ENCODE measurements at regions not wholly inside any gene's neighbourhood (a gene's known extent, or its start where the extent isn't known, plus 50 kb on each side); places are given as distances from the start of the nearest gene placed in this dataset.
A peak's percentile ranks its signal among the peaks of the same experiment; 100 is the strongest.

GRCh38 chr7:130914554-130915294 is 180.7 kb upstream of the KLF14 start:
- ATAC-seq (ENCODE audit: insufficient read depth, low FRiP score): no peak
- no peak for DNase-seq
- Histone ChIP-seq H3K9me3 (ENCODE audit: control insufficient read depth in 4 of 4, insufficient read depth in 3 of 4, low read length in 3 of 4) (no peaks in the 10 kb centered on the region), H3K4me1 (ENCODE audit: control insufficient read depth in 5 of 5, insufficient read depth in 5 of 5, low read length in 5 of 5) (peaks cover 0 to 41% (median 4%) of the 10 kb centered on the region in 5 donors), H3K27ac (ENCODE audit: low read depth in 1 of 2, low read length in 1 of 2) (peak overlapping the region in 1 of 2 donors; percentile 97), H3K9ac (ENCODE audit: insufficient read depth in 1 of 2, low read length in 2 of 2) (no peak overlapping the region), H3K4me3 (no peak overlapping the region), H3K36me3 (ENCODE audit: control insufficient read depth in 4 of 4, insufficient read depth in 4 of 4, low read length in 4 of 4) (no peaks in the 10 kb centered on the region), H3K27me3 (ENCODE audit: control insufficient read depth in 3 of 3, insufficient read depth in 3 of 3, low read length in 2 of 3) (no peaks in the 10 kb centered on the region)
- TF ChIP-seq CTCF (IDR thresholded peaks at IDR 0.05; ENCODE audit: control extremely low read depth, extremely low read depth): no peak
- 88 to 90% methylated on average over 10 of the region's 10 CpGs for WGBS, 2 donors

GRCh38 chr7:130917669-130918128 is 183.7 kb upstream of the KLF14 start:
- no peak overlapping the region for H3K4me3 ChIP-seq
- no peak overlapping the region for H3K9ac ChIP-seq (ENCODE audit: insufficient read depth in 1 of 2, low read length in 2 of 2)
- H3K4me1 ChIP-seq (ENCODE audit: control insufficient read depth in 5 of 5, insufficient read depth in 5 of 5, low read length in 5 of 5): peaks cover 0 to 33% (median 4%) of the 10 kb centered on the region in 5 donors
- 67 to 71% methylated on average over 5 of the region's 5 CpGs for WGBS, 2 donors
- H3K27me3 ChIP-seq (ENCODE audit: control insufficient read depth in 3 of 3, insufficient read depth in 3 of 3, low read length in 2 of 3): no peaks in the 10 kb centered on the region
- ATAC-seq (ENCODE audit: insufficient read depth, low FRiP score): no peak
- no peak for DNase-seq
- no peaks in the 10 kb centered on the region for H3K9me3 ChIP-seq (ENCODE audit: control insufficient read depth in 4 of 4, insufficient read depth in 3 of 4, low read length in 3 of 4)
- peak overlapping the region in 1 of 2 donors; percentile 32 for H3K27ac ChIP-seq (ENCODE audit: low read depth in 1 of 2, low read length in 1 of 2)
- TF ChIP-seq CTCF (IDR thresholded peaks at IDR 0.05; ENCODE audit: control extremely low read depth, extremely low read depth): no peak
- peaks cover 0 to under 1% (median 0%) of the 10 kb centered on the region in 4 donors for H3K36me3 ChIP-seq (ENCODE audit: control insufficient read depth in 4 of 4, insufficient read depth in 4 of 4, low read length in 4 of 4)

- no peak overlapping the region for H3K9ac ChIP-seq (ENCODE audit: insufficient read depth in 1 of 2, low read length in 2 of 2)
- H3K27ac ChIP-seq (ENCODE audit: low read depth in 1 of 2, low read length in 1 of 2): peak overlapping the region in 1 of 2 donors; percentile 32
Observed at GRCh38 chr7:130918129-130919052, 184.4 kb upstream of the KLF14 start.

More at GRCh38 chr7:130918129-130919052, 184.4 kb upstream of the KLF14 start:
- Histone ChIP-seq H3K9me3 (ENCODE audit: control insufficient read depth in 4 of 4, insufficient read depth in 3 of 4, low read length in 3 of 4) (no peaks in the 10 kb centered on the region), H3K27me3 (ENCODE audit: control insufficient read depth in 3 of 3, insufficient read depth in 3 of 3, low read length in 2 of 3) (no peaks in the 10 kb centered on the region), H3K36me3 (ENCODE audit: control insufficient read depth in 4 of 4, insufficient read depth in 4 of 4, low read length in 4 of 4) (peaks cover 0 to 2% (median 0%) of the 10 kb centered on the region in 4 donors), H3K4me3 (no peak overlapping the region), H3K4me1 (ENCODE audit: control insufficient read depth in 5 of 5, insufficient read depth in 5 of 5, low read length in 5 of 5) (peaks cover 0 to 33% (median 4%) of the 10 kb centered on the region in 5 donors)
- WGBS, 2 donors: 89 to 91% methylated on average over 11 of the region's 11 CpGs
- DNase-seq (no peak), ATAC-seq (ENCODE audit: insufficient read depth, low FRiP score) (no peak)
- no peak for TF ChIP-seq CTCF (IDR thresholded peaks at IDR 0.05; ENCODE audit: control extremely low read depth, extremely low read depth)
